ENCODE measurements at regions not wholly inside any gene's neighbourhood (a gene's known extent, or its start where the extent isn't known, plus 50 kb on each side); places are given as distances from the start of the nearest gene placed in this dataset.

DNA sequence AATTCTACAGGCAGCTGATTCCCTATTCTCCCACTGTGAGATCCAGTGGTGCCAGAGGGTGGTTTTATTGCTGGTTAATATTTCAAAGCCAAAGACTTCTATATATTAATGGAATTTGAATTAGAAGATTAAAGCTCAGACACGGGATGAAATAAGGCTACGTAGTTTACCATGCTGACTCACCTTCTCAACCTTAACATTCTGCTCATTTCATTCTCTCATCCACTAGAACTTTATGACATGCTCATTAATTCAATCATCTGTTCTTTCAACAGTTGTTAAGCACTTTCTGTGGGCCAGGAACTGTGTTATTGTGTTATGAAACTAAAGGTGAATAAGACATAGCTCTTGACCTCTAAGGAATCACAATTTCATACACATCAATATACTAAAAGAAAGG is 456.9 kb upstream of the MAP3K7 start:
- TF ChIP-seq CTCF (IDR thresholded peaks at IDR 0.05) (no peak), POLR2A (IDR thresholded peaks at IDR 0.05) (no peak)

Data from body of pancreas (tissue), 4 donors.